Activated CD8-positive, alpha-beta memory T cell treated with anti-CD3 and anti-CD28 coated beads, Interleukin-2, amount 10 ng/mL, durations not matched to agents 7 days and 5 days (primary cell): ENCODE measurements at regions not wholly inside any gene's neighbourhood (a gene's known extent, or its start where the extent isn't known, plus 50 kb on each side); places are given as distances from the start of the nearest gene placed in this dataset.

Experiments used
- ATAC-seq: fragments of 150-1000 bp; cut with Tn5 transposase; one replicate; pipeline ENCODE4 v1.10.0; 2021; ENCODE audit warnings: moderate library complexity
- CTCF ChIA-PET: fragments of 350-600 bp; sonication (Branson Sonifier 250); formaldehyde crosslinking; loops from one replicate; lab custom pipeline; 2021; ENCODE audit warnings: antibody characterized with exemption; lab: Charles Lee
- DNase-seq: peaks from one replicate; pipeline ENCODE4 v3.0.0-alpha.2; 2020
- H3K27ac Mint-ChIP-seq: one replicate; pipeline ENCODE4 v1.8.0; 2021; ENCODE audit warnings: mild to moderate bottlenecking, mixed read lengths
- H3K27me3 Mint-ChIP-seq: one replicate; pipeline ENCODE4 v1.8.0; 2021; ENCODE audit warnings: mixed read lengths
- H3K36me3 Mint-ChIP-seq: one replicate; pipeline ENCODE4 v1.8.0; 2021; ENCODE audit warnings: mild to moderate bottlenecking, mixed read lengths
- H3K4me1 Mint-ChIP-seq: one replicate; pipeline ENCODE4 v1.8.0; 2021; ENCODE audit warnings: mixed read lengths
- H3K4me3 Mint-ChIP-seq: one replicate; pipeline ENCODE4 v1.8.0; 2021; ENCODE audit warnings: mild to moderate bottlenecking, moderate library complexity, mixed read lengths
- H3K9me3 Mint-ChIP-seq: one replicate; pipeline ENCODE4 v1.8.0; 2022; ENCODE audit warnings: low read depth, mixed read lengths

DNA sequence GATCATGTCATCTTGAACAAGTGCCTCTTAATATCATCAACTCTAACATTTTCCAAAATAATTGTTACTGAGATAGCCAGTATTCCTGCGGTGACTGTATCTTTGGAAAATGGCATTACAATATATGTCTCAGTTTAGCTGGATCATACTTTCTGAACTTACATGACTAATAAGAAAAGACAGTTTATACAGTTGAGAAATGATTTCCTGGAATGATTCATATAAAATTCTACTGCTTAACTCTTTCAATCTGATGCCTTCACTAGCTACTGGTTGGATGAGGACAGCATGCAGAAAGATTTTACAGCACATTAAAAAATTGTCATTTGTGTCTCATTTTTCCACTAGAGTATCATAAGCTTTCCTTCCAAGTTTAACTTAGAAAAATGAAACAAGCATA, 302.1 kb downstream of the PCDH17 start:
- DNase-seq (no peak), ATAC-seq (no peak)
- H3K36me3 Mint-ChIP-seq = no peaks in the 10 kb centered on the region
- no peak overlapping the region for H3K4me3 Mint-ChIP-seq
- H3K9me3 Mint-ChIP-seq = peaks cover 6% of the 10 kb centered on the region
- no peaks in the 10 kb centered on the region for H3K27me3 Mint-ChIP-seq
- no peaks in the 10 kb centered on the region for H3K4me1 Mint-ChIP-seq
- H3K27ac Mint-ChIP-seq = no peak overlapping the region
- CTCF ChIA-PET = no interaction called here

DNA sequence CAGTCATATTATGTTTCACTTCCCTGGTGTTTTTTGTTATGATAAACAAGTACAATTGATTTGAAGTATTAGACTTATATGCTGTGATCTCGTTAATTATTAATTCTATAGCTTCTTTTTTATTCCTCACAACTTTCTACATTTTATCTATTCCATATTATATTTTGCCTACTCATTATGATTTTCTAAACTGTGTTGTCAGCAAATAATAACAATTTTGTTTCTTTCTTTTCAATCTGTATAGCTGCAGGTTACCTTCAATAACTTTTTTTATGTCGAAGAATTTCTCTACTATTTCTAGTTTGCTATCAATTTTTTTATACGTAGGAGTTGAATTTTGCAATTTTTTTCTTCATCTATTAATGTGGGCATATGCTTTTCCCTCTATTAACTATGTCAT, 304.4 kb downstream of the PCDH17 start:
- Mint-ChIP-seq H3K9me3 (peaks cover 6% of the 10 kb centered on the region), H3K4me3 (no peak overlapping the region), H3K4me1 (no peaks in the 10 kb centered on the region), H3K27me3 (no peaks in the 10 kb centered on the region), H3K27ac (no peak overlapping the region), H3K36me3 (no peaks in the 10 kb centered on the region)
- DNase-seq (no peak), ATAC-seq (no peak)
- CTCF ChIA-PET = no interaction called here

DNA sequence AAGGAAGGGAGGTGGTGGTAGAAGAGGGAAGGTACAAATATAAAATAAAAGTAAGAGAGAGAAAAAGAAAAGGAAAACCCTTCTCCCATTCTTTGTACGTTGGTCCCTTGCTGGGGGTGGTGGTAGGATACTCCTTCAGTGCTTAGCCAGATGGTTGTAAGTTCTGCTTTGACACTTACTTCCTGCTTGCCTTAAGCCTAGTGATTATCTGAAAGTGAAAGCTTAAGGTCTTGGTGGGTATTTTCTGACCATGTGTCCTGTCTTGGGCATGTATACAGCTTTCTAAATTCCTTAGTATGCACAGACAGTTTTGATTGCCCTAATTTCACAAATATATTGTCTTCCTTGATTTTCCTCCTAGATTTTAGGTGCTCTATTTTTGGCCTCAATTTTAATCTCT, 314.8 kb downstream of the PCDH17 start:
- ATAC-seq (no peak), DNase-seq (no peak)
- H3K4me1 Mint-ChIP-seq = no peaks in the 10 kb centered on the region
- H3K27ac Mint-ChIP-seq = no peak overlapping the region
- H3K4me3 Mint-ChIP-seq = no peak overlapping the region
- CTCF ChIA-PET = no interaction called here
- H3K27me3 Mint-ChIP-seq = no peaks in the 10 kb centered on the region
- H3K36me3 Mint-ChIP-seq = no peaks in the 10 kb centered on the region
- peaks cover 11% of the 10 kb centered on the region for H3K9me3 Mint-ChIP-seq

DNA sequence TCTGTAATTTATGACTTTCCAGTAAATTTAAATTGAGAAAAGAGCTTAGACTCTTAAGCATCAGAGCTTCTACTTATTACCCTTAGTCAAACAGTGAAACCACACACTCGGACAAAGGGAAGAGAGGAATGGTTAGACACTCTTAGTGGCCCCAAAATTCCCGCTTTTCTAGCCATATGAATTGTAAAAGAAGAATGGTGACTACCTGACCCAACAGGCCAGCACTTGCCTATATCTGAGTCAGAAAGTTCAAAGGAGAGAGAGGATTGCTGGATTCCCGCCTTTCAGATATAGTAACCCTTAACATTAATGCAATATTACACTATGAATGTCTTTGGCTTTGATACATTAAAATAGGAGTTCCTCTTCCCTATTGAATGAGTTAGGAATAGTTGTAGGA, 317.3 kb downstream of the PCDH17 start:
- Mint-ChIP-seq H3K27ac (no peak overlapping the region), H3K36me3 (no peaks in the 10 kb centered on the region), H3K27me3 (no peaks in the 10 kb centered on the region), H3K4me1 (no peaks in the 10 kb centered on the region), H3K9me3 (peaks cover 13% of the 10 kb centered on the region), H3K4me3 (no peak overlapping the region)
- no peak for DNase-seq
- ATAC-seq = no peak
- CTCF ChIA-PET = interaction anchor here (0.9 kb wide), 1 partner anchor 20 kb away, joined by 3 read pairs; no protein-coding TSS in a partner anchor

- CTCF ChIA-PET = no interaction called here
- no peak for ATAC-seq
- Mint-ChIP-seq H3K9me3 (peaks cover 21% of the 10 kb centered on the region), H3K27ac (no peak overlapping the region), H3K4me3 (no peak overlapping the region), H3K36me3 (no peaks in the 10 kb centered on the region), H3K4me1 (no peaks in the 10 kb centered on the region), H3K27me3 (no peaks in the 10 kb centered on the region)
- no peak for DNase-seq
Measured at GRCh38 chr13:57969951-57970350, 338.4 kb downstream of the PCDH17 start.

DNA sequence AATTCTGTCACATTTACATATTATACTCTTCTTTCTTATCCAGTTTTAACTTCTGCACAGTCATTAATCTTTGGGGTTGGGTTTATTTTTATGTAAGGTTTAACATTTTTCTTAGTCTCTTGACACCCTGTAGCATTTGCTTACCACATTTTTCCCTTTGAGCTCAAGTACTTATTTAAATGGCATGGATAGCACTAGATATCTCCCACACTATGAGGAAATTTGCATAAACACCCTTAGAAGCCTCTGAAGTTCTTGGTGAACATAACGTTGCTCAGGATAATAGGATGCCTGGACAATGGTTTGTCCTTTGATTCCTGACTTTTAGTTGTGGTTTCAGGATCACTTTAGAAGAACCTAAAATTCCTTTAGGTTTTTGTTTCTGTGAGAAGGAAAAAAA, 338.9 kb downstream of the PCDH17 start:
- Mint-ChIP-seq H3K4me1 (no peaks in the 10 kb centered on the region), H3K27me3 (no peaks in the 10 kb centered on the region), H3K27ac (no peak overlapping the region), H3K36me3 (no peaks in the 10 kb centered on the region), H3K9me3 (peaks cover 21% of the 10 kb centered on the region), H3K4me3 (no peak overlapping the region)
- ATAC-seq (no peak), DNase-seq (no peak)
- CTCF ChIA-PET = no interaction called here

DNA sequence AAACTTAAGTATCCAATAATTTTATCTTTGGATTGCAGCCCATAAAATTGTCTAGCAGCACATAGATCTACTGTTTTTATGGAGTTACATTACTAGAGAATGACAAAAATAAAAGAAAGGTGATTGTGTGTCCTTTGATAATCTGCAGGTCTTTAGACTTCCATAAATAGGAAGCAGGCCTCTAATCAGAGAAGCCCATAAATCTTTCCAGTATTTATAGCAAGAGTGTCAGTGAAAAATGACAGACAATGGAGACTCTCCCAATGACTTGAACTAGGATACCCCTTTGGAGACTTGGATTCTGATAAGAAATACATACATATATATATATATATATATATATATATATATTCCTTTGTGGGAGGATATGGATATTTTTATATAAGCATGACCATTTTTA, 351.2 kb downstream of the PCDH17 start:
- CTCF ChIA-PET = no interaction called here
- no peak overlapping the region for H3K4me3 Mint-ChIP-seq
- H3K4me1 Mint-ChIP-seq = no peaks in the 10 kb centered on the region
- H3K9me3 Mint-ChIP-seq = peaks cover 12% of the 10 kb centered on the region
- no peak overlapping the region for H3K27ac Mint-ChIP-seq
- no peaks in the 10 kb centered on the region for H3K36me3 Mint-ChIP-seq
- ATAC-seq = no peak
- H3K27me3 Mint-ChIP-seq = no peaks in the 10 kb centered on the region
- no peak for DNase-seq

DNA sequence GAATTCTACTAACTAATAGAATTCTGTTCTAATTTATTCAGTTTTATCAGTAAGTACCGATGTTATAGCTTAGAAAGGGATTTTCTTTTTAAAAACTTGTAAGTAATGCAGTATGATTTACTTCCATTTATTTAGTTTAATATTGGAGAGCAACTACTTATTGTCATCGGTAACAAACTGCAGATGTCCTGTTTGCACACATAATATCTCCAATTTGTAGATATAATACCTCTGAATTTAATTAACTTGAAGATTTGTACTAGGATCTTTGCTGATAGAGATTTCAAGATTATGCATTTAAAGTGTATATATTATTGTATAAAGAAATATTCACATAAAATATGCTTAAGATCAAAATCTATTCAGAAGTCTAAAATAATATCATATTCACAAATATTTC, 356.7 kb downstream of the PCDH17 start:
- no peaks in the 10 kb centered on the region for H3K27me3 Mint-ChIP-seq
- H3K4me3 Mint-ChIP-seq = no peak overlapping the region
- peaks cover 15% of the 10 kb centered on the region for H3K9me3 Mint-ChIP-seq
- H3K36me3 Mint-ChIP-seq = no peaks in the 10 kb centered on the region
- CTCF ChIA-PET = no interaction called here
- DNase-seq (no peak), ATAC-seq (no peak)
- no peaks in the 10 kb centered on the region for H3K4me1 Mint-ChIP-seq
- H3K27ac Mint-ChIP-seq = no peak overlapping the region

GRCh38 chr13:57991041-57991440, 359.5 kb downstream of the PCDH17 start:
- no peak for DNase-seq
- H3K36me3 Mint-ChIP-seq = no peaks in the 10 kb centered on the region
- H3K9me3 Mint-ChIP-seq = peaks cover 8% of the 10 kb centered on the region
- no peak overlapping the region for H3K27ac Mint-ChIP-seq
- no peaks in the 10 kb centered on the region for H3K4me1 Mint-ChIP-seq
- no peaks in the 10 kb centered on the region for H3K27me3 Mint-ChIP-seq
- CTCF ChIA-PET = no interaction called here
- H3K4me3 Mint-ChIP-seq = no peak overlapping the region
- no peak for ATAC-seq

- H3K27me3 Mint-ChIP-seq = no peaks in the 10 kb centered on the region
- H3K27ac Mint-ChIP-seq = no peak overlapping the region
- no peak overlapping the region for H3K4me3 Mint-ChIP-seq
- no peak for DNase-seq
- ATAC-seq = no peak
- CTCF ChIA-PET = no interaction called here
- H3K4me1 Mint-ChIP-seq = no peaks in the 10 kb centered on the region
- H3K9me3 Mint-ChIP-seq = peaks cover 5% of the 10 kb centered on the region
- no peaks in the 10 kb centered on the region for H3K36me3 Mint-ChIP-seq
Measured at GRCh38 chr13:57992416-57992815, 360.9 kb downstream of the PCDH17 start.

DNA sequence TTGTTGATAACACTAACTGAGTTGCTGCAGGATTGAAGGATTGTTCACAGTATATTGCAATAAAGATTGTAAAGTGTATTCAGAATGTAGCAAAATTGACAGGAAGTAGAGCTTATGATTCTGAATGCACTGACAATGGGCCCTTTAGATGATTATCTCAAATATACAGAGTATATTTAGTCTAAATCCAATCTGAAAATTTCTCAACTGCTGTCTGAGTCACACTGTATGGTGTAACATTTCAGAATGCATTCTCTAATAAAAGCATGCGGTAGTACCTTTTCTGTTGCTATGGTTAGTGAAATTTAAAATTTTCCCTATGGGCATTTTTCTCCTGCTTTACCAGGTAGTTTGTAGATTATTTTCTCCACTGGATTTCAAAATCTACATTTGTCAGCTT, 365.2 kb downstream of the PCDH17 start:
- ATAC-seq (no peak), DNase-seq (no peak)
- no peak overlapping the region for H3K4me3 Mint-ChIP-seq
- H3K27me3 Mint-ChIP-seq = no peaks in the 10 kb centered on the region
- no peak overlapping the region for H3K27ac Mint-ChIP-seq
- CTCF ChIA-PET = no interaction called here
- H3K36me3 Mint-ChIP-seq = no peaks in the 10 kb centered on the region
- H3K9me3 Mint-ChIP-seq = peaks cover 13% of the 10 kb centered on the region
- H3K4me1 Mint-ChIP-seq = no peaks in the 10 kb centered on the region

DNA sequence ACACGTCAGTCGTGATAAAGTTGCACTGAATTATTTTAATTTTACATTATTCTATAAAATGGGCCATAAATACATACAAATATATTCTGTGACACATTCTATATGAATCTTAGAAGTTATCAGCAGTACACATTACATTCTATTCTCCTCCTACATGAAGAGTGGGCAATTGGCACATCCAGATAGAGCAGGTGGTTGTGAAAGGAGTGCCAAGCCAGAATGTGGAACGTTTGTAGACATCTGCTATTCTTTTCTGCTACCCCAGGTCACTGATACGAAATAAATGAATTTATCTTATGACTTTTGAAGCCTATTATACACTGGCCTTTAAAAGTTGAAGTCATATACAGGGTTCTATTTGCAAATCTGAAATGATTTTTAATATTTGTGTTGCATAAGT, 373.2 kb downstream of the PCDH17 start:
- Mint-ChIP-seq H3K4me3 (no peak overlapping the region), H3K27me3 (no peaks in the 10 kb centered on the region), H3K9me3 (peaks cover 10% of the 10 kb centered on the region), H3K27ac (no peak overlapping the region), H3K4me1 (no peaks in the 10 kb centered on the region), H3K36me3 (no peaks in the 10 kb centered on the region)
- ATAC-seq (no peak), DNase-seq (no peak)
- CTCF ChIA-PET = no interaction called here

DNA sequence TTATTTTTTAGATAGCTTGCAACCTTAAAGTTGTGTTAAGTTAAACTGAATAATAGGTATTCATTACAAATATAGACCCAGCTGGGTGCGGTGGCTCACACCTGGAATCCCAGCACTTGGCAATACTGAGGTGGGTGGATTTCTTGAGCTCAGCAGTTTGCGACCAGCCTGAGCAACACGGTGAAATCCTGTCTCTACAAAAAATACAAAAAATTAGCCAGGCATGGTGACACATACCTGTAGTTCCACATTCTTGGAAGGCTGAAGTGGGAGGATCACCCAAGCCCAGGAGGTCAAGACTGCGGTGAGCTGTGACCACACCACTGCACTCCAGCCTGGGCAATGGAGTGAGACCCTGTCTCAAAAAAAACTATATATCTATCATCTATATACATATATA, 386.5 kb downstream of the PCDH17 start:
- peaks cover 8% of the 10 kb centered on the region for H3K9me3 Mint-ChIP-seq
- H3K27me3 Mint-ChIP-seq = no peaks in the 10 kb centered on the region
- H3K4me1 Mint-ChIP-seq = no peaks in the 10 kb centered on the region
- CTCF ChIA-PET = no interaction called here
- no peak overlapping the region for H3K27ac Mint-ChIP-seq
- no peak for DNase-seq
- no peak overlapping the region for H3K4me3 Mint-ChIP-seq
- no peaks in the 10 kb centered on the region for H3K36me3 Mint-ChIP-seq
- ATAC-seq = no peak

- CTCF ChIA-PET = no interaction called here
- Mint-ChIP-seq H3K27ac (no peak overlapping the region), H3K9me3 (peaks cover 8% of the 10 kb centered on the region), H3K27me3 (no peaks in the 10 kb centered on the region), H3K4me3 (no peak overlapping the region), H3K4me1 (no peaks in the 10 kb centered on the region), H3K36me3 (no peaks in the 10 kb centered on the region)
- DNase-seq = no peak
- ATAC-seq = no peak
Measured at GRCh38 chr13:58018865-58019264, 387.3 kb downstream of the PCDH17 start.

- peaks cover 5% of the 10 kb centered on the region for H3K9me3 Mint-ChIP-seq
- H3K27ac Mint-ChIP-seq = no peak overlapping the region
- no peaks in the 10 kb centered on the region for H3K27me3 Mint-ChIP-seq
- no peaks in the 10 kb centered on the region for H3K36me3 Mint-ChIP-seq
- CTCF ChIA-PET = no interaction called here
- ATAC-seq = no peak
- no peaks in the 10 kb centered on the region for H3K4me1 Mint-ChIP-seq
- no peak for DNase-seq
- no peak overlapping the region for H3K4me3 Mint-ChIP-seq
Measured at GRCh38 chr13:58024103-58024502, 392.6 kb downstream of the PCDH17 start.
